ENCODE measurements at regions not wholly inside any gene's neighbourhood (a gene's known extent, or its start where the extent isn't known, plus 50 kb on each side); places are given as distances from the start of the nearest gene placed in this dataset.

GRCh38 chr12:84741031-84741430 is 171.6 kb downstream of the SLC6A15 start:
- no peak for DNase-seq

- DNase-seq, result no peak
Observed at GRCh38 chr12:84740602-84741001, 172.0 kb downstream of the SLC6A15 start.

GRCh38 chr12:84738481-84738972 is 174.1 kb downstream of the SLC6A15 start:
- DNase-seq, result no peak

GRCh38 chr12:84732828-84733340 is 179.7 kb downstream of the SLC6A15 start:
- no peak for DNase-seq

GRCh38 chr12:84730561-84731162 is 181.9 kb downstream of the SLC6A15 start:
- DNase-seq, result no peak

- no peak for DNase-seq
Observed at GRCh38 chr12:84727961-84728360, 184.6 kb downstream of the SLC6A15 start.

GRCh38 chr12:84726780-84727179 is 185.8 kb downstream of the SLC6A15 start:
- no peak for DNase-seq

- no peak for DNase-seq
Observed at GRCh38 chr12:84723988-84724387, 188.6 kb downstream of the SLC6A15 start.

- no peak for DNase-seq
Observed at GRCh38 chr12:84719997-84720396, 192.6 kb downstream of the SLC6A15 start.

GRCh38 chr12:84718906-84719305 is 193.7 kb downstream of the SLC6A15 start:
- no peak for DNase-seq

GRCh38 chr12:84712747-84713146 is 199.9 kb downstream of the SLC6A15 start:
- DNase-seq, result no peak

- DNase-seq, result no peak
Observed at GRCh38 chr12:84706374-84706773, 206.2 kb downstream of the SLC6A15 start.

GRCh38 chr12:84704856-84705255 is 207.7 kb downstream of the SLC6A15 start:
- no peak for DNase-seq

GRCh38 chr12:84702001-84702400 is 210.6 kb downstream of the SLC6A15 start:
- DNase-seq, result no peak

GRCh38 chr12:84701041-84701440 is 211.6 kb downstream of the SLC6A15 start:
- DNase-seq, result no peak

- DNase-seq, result no peak
Observed at GRCh38 chr12:84698576-84699333, 213.8 kb downstream of the SLC6A15 start.

- DNase-seq, result no peak
Observed at GRCh38 chr12:84696908-84697540, 215.6 kb downstream of the SLC6A15 start.

- no peak for DNase-seq
Observed at GRCh38 chr12:84696281-84696680, 216.3 kb downstream of the SLC6A15 start.

GRCh38 chr12:84694116-84694515 is 218.5 kb downstream of the SLC6A15 start:
- no peak for DNase-seq

- DNase-seq, result no peak
Observed at GRCh38 chr12:84692071-84692470, 220.5 kb downstream of the SLC6A15 start.

- DNase-seq, result no peak
Observed at GRCh38 chr12:84691266-84691665, 221.3 kb downstream of the SLC6A15 start.

GRCh38 chr12:84689638-84690037 is 223.0 kb downstream of the SLC6A15 start:
- no peak for DNase-seq

- no peak for DNase-seq
Observed at GRCh38 chr12:84685379-84685778, 227.2 kb downstream of the SLC6A15 start.

GRCh38 chr12:84676787-84677186 is 235.8 kb downstream of the SLC6A15 start:
- DNase-seq, result no peak

Measured in NCI-H187 treated with DMSO at 0.1 percent for 48 hours (cell line).